Ishikawa (cell line): ENCODE measurements at regions not wholly inside any gene's neighbourhood (a gene's known extent, or its start where the extent isn't known, plus 50 kb on each side); places are given as distances from the start of the nearest gene placed in this dataset.

Experiments
- CEBPB ChIP-seq: IDR thresholded peaks from 2 replicates; pipeline ENCODE4 v1.6.1; 2012
- CREB1 ChIP-seq: IDR thresholded peaks from 2 replicates; pipeline ENCODE4 v1.6.1; 2012; ENCODE audit warnings: low read depth
- FOXM1 ChIP-seq: IDR thresholded peaks from 2 replicates; pipeline ENCODE4 v1.6.1; 2012; ENCODE audit warnings: low read depth, borderline replicate concordance
- TCF12 ChIP-seq: IDR thresholded peaks from 2 replicates; pipeline ENCODE4 v1.6.1; 2012; ENCODE audit warnings: low read depth
- TF ChIP-seq, protein P1 (sequence below): IDR thresholded peaks from 2 replicates; pipeline ENCODE4 v1.6.1; 2012; ENCODE audit warnings: low read depth, mild to moderate bottlenecking

DNA sequence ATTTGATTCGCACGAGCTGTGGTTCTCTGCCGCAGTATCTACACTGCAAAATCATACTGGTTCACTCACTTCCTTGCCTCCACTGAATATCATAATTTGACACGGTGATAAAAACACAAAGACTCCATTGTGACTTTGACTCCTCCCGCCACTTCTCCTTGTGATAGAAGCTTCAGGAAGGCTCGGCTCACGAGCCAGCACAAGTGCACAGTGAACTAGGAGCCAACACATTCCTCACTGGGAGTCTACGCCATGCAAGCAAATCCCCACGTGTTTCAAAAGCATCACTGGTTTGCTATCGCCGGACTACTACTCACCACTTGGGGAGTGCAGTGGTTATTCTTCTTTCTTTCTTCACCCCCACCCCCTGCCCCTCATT lies 293.3 kb upstream of the PARD3B start:
- TF ChIP-seq, protein P1, sequence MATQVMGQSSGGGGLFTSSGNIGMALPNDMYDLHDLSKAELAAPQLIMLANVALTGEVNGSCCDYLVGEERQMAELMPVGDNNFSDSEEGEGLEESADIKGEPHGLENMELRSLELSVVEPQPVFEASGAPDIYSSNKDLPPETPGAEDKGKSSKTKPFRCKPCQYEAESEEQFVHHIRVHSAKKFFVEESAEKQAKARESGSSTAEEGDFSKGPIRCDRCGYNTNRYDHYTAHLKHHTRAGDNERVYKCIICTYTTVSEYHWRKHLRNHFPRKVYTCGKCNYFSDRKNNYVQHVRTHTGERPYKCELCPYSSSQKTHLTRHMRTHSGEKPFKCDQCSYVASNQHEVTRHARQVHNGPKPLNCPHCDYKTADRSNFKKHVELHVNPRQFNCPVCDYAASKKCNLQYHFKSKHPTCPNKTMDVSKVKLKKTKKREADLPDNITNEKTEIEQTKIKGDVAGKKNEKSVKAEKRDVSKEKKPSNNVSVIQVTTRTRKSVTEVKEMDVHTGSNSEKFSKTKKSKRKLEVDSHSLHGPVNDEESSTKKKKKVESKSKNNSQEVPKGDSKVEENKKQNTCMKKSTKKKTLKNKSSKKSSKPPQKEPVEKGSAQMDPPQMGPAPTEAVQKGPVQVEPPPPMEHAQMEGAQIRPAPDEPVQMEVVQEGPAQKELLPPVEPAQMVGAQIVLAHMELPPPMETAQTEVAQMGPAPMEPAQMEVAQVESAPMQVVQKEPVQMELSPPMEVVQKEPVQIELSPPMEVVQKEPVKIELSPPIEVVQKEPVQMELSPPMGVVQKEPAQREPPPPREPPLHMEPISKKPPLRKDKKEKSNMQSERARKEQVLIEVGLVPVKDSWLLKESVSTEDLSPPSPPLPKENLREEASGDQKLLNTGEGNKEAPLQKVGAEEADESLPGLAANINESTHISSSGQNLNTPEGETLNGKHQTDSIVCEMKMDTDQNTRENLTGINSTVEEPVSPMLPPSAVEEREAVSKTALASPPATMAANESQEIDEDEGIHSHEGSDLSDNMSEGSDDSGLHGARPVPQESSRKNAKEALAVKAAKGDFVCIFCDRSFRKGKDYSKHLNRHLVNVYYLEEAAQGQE, result no peak
- no peak for TF ChIP-seq CEBPB
- no peak for TF ChIP-seq FOXM1
- TF ChIP-seq CREB1, result no peak
- TF ChIP-seq TCF12, result no peak
